ENCODE measurements at regions not wholly inside any gene's neighbourhood (a gene's known extent, or its start where the extent isn't known, plus 50 kb on each side); places are given as distances from the start of the nearest gene placed in this dataset.

- TF ChIP-seq YY1 (IDR thresholded peaks at IDR 0.05; ENCODE audit: low read depth, low read length) = no peak
- TF ChIP-seq FOS (IDR thresholded peaks at IDR 0.05; ENCODE audit: borderline replicate concordance, extremely low read depth, insufficient read length) = no peak
- TF ChIP-seq JUNB (IDR thresholded peaks at IDR 0.05) = no peak
- TF ChIP-seq POLR2A (IDR thresholded peaks at IDR 0.05; ENCODE audit: low read depth, low read length) = no peak
- TF ChIP-seq TARDBP (IDR thresholded peaks at IDR 0.05; ENCODE audit: borderline replicate concordance) = no peak
- no peak for TF ChIP-seq ZBTB33 (IDR thresholded peaks at IDR 0.05)
- TF ChIP-seq KDM1A (IDR thresholded peaks at IDR 0.05; ENCODE audit: borderline replicate concordance) = no peak
Observed at GRCh38 chr4:149279331-149279730, 536.3 kb downstream of the IQCM start.

Data from GM12878 (cell line).